K562 (cell line): ENCODE measurements at regions not wholly inside any gene's neighbourhood (a gene's known extent, or its start where the extent isn't known, plus 50 kb on each side); places are given as distances from the start of the nearest gene placed in this dataset.

ENCODE experiments used
- ATAC-seq: fragments of 200-7000 bp; cut with Tn5 transposase; 3 replicates; pipeline ENCODE4 v1.9.1; 2020; ENCODE audit warnings: moderate library complexity
- BruUV-seq: library from RNA; stranded (reverse); fragments of 400-500 nt; replicated peaks from 2 replicates; lab custom pipeline; 2021; lab: Mats Ljungman, UMichigan
- CTCF ChIA-PET: fragments of 300-600 bp; formaldehyde crosslinking; extraction: SDS; loops from one replicate; lab custom pipeline; 2021; ENCODE audit warnings: low intra/inter-chr PET ratio; lab: Yijun Ruan, JAX
- POLR2A ChIA-PET: fragments of 300-600, 350-650 bp; sonication (Branson Sonifier 250); formaldehyde crosslinking; extraction: SDS; loops from one replicate; lab custom pipeline; 2021; ENCODE audit warnings: antibody characterized with exemption, inconsistent platforms; lab: Yijun Ruan, JAX
- DNase-seq, 4 experiments: peaks; one replicate each; pipeline versions ENCODE4 v3.0.0 to v3.0.0-alpha.2; 2011 to 2018; ENCODE audit warnings: low spot score in 3 of 4, mixed read lengths in 3 of 4; ENCODE audit errors: extremely low read depth in 1 of 4
- FAIRE-seq: peaks from 2 replicates; lab custom pipeline; 2011; peaks lifted over from hg19 to GRCh38; lab: Jason Lieb, UNC
- H2AFZ ChIP-seq: 2 replicates; pipeline ENCODE4 v1.6.0; 2011; ENCODE audit warnings: low read depth, low read length, control low read depth, inconsistent platforms
- H3K27ac ChIP-seq: fragments of 200-600 bp; 3 replicates; pipeline ENCODE4 v1.8.0; 2011; ENCODE audit warnings: low read depth, mild to moderate bottlenecking, control low read depth, inconsistent platforms, low read length, moderate library complexity, mixed read lengths; ENCODE audit errors: extremely low read depth
- H3K27me3 ChIP-seq, 2 experiments: fragments of 300-600 bp in 1 of 2; 2 replicates in 1 of 2; 3 replicates in 1 of 2; pipeline versions ENCODE4 v1.6.0 to v1.8.0; 2011; ENCODE audit warnings: inconsistent platforms in 2 of 2, low read length in 2 of 2, mild to moderate bottlenecking in 1 of 2, mixed read lengths in 1 of 2, moderate library complexity in 1 of 2; ENCODE audit not compliant: control insufficient read depth in 2 of 2, insufficient read depth in 2 of 2
- H3K36me3 ChIP-seq: fragments of 300-600 bp; 3 replicates; pipeline ENCODE4 v1.8.0; 2011; ENCODE audit warnings: mild to moderate bottlenecking, low read length, inconsistent platforms; ENCODE audit not compliant: control insufficient read depth, insufficient read depth
- H3K4me1 ChIP-seq, 2 experiments: fragments of 200-600 bp in 1 of 2; replicated peaks in 1 of 2; 2 replicates in 1 of 2; 3 replicates in 1 of 2; pipeline versions ENCODE4 v1.5.1 to v1.8.0; 2011; ENCODE audit warnings: inconsistent platforms in 2 of 2, low read length in 2 of 2, mild to moderate bottlenecking in 1 of 2, mixed read lengths in 1 of 2, moderate library complexity in 1 of 2; ENCODE audit not compliant: control insufficient read depth in 2 of 2, insufficient read depth in 2 of 2
- H3K4me2 ChIP-seq: 2 replicates; pipeline ENCODE4 v1.6.1; 2011; ENCODE audit warnings: low read length, control low read depth, inconsistent platforms, mixed read lengths; ENCODE audit not compliant: insufficient read depth
- H3K4me3 ChIP-seq: fragments of 200-600 bp; sonication (generic), shearing (Covaris generic); 2 replicates; pipeline ENCODE4 v1.5.1; 2016; ENCODE audit warnings: control low read depth, inconsistent platforms
- H3K79me2 ChIP-seq: fragments of 200-600 bp; 3 replicates; pipeline ENCODE4 v1.8.0; 2011; ENCODE audit warnings: low read length, inconsistent platforms; ENCODE audit not compliant: control insufficient read depth, insufficient read depth
- H3K9ac ChIP-seq, 2 experiments: 2 replicates each; pipeline versions ENCODE4 v1.6.0 to v1.6.1; 2011; ENCODE audit warnings: low read depth in 2 of 2, low read length in 2 of 2, control low read depth in 1 of 2, inconsistent platforms in 1 of 2, mild to moderate bottlenecking in 1 of 2, mixed read lengths in 1 of 2; ENCODE audit not compliant: insufficient read depth in 1 of 2
- H3K9me1 ChIP-seq: one replicate; pipeline ENCODE4 v1.6.0; 2011; ENCODE audit warnings: inconsistent platforms, mild to moderate bottlenecking, low read length, moderate library complexity; ENCODE audit not compliant: control insufficient read depth, insufficient read depth
- H3K9me3 ChIP-seq: replicated peaks from 2 replicates; pipeline ENCODE4 v1.5.1; 2011; ENCODE audit warnings: low read depth, low read length, inconsistent platforms; ENCODE audit not compliant: control insufficient read depth, insufficient read depth
- H4K20me1 ChIP-seq: replicated peaks from 2 replicates; pipeline ENCODE4 v1.6.1; 2011; ENCODE audit warnings: low read length, inconsistent platforms, mixed read lengths; ENCODE audit not compliant: control insufficient read depth, insufficient read depth
- BRD9 ChIP-seq: fragments of 450-650 bp; IDR thresholded peaks from 2 replicates; pipeline ENCODE4 v1.6.1; 2018; ENCODE audit warnings: low read depth; ENCODE audit not compliant: partially characterized antibody
- NCOA2 ChIP-seq, 2 experiments: fragments of 450-650 bp; IDR thresholded peaks; 2 replicates each; pipeline ENCODE4 v1.6.1; 2018; ENCODE audit warnings: mild to moderate bottlenecking in 2 of 2, moderate library complexity in 1 of 2; ENCODE audit not compliant: partially characterized antibody in 2 of 2
- STAT5A ChIP-seq: IDR thresholded peaks from 2 replicates; pipeline ENCODE4 v1.6.1; 2012; ENCODE audit warnings: low read length, inconsistent platforms, borderline replicate concordance
- WGBS: fragments of 100-300 bp; shearing (Covaris generic); methylation state at CpG from one replicate; pipeline ENCODE4 v1.1.6; 2016; ENCODE audit warnings: low coverage, mixed read lengths; ENCODE audit not compliant: insufficient coverage; ENCODE audit errors: missing lambda C conversion rate; 5-methylcytosine and 5-hydroxymethylcytosine counted together
- in situ Hi-C: fragments of 300-500 bp; cut with MboI; formaldehyde crosslinking; loops from 4 replicates; pipeline ENCODE4 v1.15.0; 2018; ENCODE audit warnings: inconsistent platforms, mixed read lengths
- intact Hi-C: fragments of 100-400 bp; cut with micrococcal nuclease; formaldehyde crosslinking; loops from 2 replicates; pipeline ENCODE4 v1.14.2; 2022
- TF ChIP-seq, protein P1 (sequence below): fragments of 250-450 bp; sonication (Bioruptor Pico); IDR thresholded peaks from 2 replicates; pipeline ENCODE4 v1.4.0; 2020; ENCODE audit warnings: mild to moderate bottlenecking, moderate library complexity
- TF ChIP-seq, protein P2 (sequence below): conservative IDR thresholded peaks from 2 replicates; pipeline ENCODE4 v1.6.1; 2011; ENCODE audit warnings: low read depth, mild to moderate bottlenecking, low read length; ENCODE audit not compliant: control insufficient read depth
- TF ChIP-seq, protein P3 (sequence below): IDR thresholded peaks from 3 replicates; pipeline ENCODE4 v1.6.1; 2011; ENCODE audit warnings: borderline replicate concordance, mild to moderate bottlenecking, moderate library complexity; ENCODE audit not compliant: insufficient read length; ENCODE audit errors: extremely low read depth

DNA sequence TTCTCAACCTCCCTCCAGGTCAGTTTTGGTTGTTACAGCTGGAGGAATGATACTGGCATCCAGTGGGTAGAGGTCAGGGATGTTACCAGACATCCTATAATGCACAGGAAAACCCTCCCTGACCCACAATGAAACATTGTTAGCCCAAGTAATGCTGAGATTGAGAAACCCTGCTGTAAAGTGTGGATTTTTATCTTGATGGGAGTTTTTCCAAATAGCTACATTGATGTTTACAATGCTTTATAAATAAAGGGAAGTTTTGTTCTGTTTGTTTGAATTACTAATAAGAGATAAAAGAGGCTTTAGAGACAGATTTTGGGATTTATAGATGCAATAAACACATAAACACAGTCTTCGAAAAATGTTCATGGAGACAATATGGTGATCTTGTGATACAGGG, 194.0 kb upstream of the NUDT6 start:
- Histone ChIP-seq H2AFZ (no peak overlapping the region), H4K20me1 (no peaks in the 10 kb centered on the region), H3K27ac (no peak overlapping the region), H3K9me3 (no peaks in the 10 kb centered on the region), H3K4me3 (no peak overlapping the region), H3K27me3 (no peaks in the 10 kb centered on the region), H3K4me1 (peaks cover 0 to 4% of the 10 kb centered on the region in 2 experiments; a peak in 1 of 5 replicates), H3K9ac (no peak overlapping the region), H3K36me3 (peaks cover 8% of the 10 kb centered on the region), H3K4me2 (no peak overlapping the region), H3K9me1 (no peaks in the 10 kb centered on the region), H3K79me2 (no peaks in the 10 kb centered on the region)
- ChIA-PET POLR2A (no interaction called here), CTCF (no interaction called here)
- in situ Hi-C loops (no loop called here), intact Hi-C loops (no loop called here)
- no peak for DNase-seq
- TF ChIP-seq, protein P1, sequence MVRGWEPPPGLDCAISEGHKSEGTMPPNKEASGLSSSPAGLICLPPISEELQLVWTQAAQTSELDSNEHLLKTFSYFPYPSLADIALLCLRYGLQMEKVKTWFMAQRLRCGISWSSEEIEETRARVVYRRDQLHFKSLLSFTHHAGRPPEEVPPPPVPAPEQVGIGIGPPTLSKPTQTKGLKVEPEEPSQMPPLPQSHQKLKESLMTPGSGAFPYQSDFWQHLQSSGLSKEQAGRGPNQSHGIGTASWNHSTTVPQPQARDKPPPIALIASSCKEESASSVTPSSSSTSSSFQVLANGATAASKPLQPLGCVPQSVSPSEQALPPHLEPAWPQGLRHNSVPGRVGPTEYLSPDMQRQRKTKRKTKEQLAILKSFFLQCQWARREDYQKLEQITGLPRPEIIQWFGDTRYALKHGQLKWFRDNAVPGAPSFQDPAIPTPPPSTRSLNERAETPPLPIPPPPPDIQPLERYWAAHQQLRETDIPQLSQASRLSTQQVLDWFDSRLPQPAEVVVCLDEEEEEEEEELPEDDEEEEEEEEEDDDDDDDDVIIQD = no peak
- TF ChIP-seq BRD9 (no peak), STAT5A (no peak)
- ATAC-seq = no peak
- FAIRE-seq = no peak
- BruUV-seq = no TSS peak
- 100% methylated on average over 1 of the region's 1 CpG for WGBS

DNA sequence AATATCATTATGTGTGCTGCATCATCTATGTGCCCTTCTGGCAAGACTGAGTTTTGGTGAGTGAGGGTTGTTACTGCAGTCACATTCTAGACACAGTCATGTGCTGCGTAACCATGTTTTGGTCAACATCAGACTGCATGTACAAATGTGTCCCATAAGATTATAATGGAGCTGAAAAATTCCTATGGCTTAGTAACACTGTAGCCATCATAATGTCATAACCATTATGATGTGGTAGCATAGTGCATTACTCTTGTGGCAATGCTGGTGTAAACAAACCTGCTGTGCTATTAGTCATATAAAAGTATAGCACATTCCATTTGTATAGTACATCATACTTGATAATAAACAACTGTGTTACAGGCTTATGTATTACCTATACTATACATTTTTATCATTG, 198.1 kb upstream of the NUDT6 start:
- CTCF ChIA-PET = no interaction called here
- ATAC-seq = no peak
- TF ChIP-seq NCOA2 (IDR thresholded peaks at IDR 0.05; ENCODE audit: partially characterized antibody in 2 of 2) = no peak
- TF ChIP-seq, protein P2, sequence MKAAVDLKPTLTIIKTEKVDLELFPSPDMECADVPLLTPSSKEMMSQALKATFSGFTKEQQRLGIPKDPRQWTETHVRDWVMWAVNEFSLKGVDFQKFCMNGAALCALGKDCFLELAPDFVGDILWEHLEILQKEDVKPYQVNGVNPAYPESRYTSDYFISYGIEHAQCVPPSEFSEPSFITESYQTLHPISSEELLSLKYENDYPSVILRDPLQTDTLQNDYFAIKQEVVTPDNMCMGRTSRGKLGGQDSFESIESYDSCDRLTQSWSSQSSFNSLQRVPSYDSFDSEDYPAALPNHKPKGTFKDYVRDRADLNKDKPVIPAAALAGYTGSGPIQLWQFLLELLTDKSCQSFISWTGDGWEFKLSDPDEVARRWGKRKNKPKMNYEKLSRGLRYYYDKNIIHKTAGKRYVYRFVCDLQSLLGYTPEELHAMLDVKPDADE = no peak
- TF ChIP-seq, protein P3, sequence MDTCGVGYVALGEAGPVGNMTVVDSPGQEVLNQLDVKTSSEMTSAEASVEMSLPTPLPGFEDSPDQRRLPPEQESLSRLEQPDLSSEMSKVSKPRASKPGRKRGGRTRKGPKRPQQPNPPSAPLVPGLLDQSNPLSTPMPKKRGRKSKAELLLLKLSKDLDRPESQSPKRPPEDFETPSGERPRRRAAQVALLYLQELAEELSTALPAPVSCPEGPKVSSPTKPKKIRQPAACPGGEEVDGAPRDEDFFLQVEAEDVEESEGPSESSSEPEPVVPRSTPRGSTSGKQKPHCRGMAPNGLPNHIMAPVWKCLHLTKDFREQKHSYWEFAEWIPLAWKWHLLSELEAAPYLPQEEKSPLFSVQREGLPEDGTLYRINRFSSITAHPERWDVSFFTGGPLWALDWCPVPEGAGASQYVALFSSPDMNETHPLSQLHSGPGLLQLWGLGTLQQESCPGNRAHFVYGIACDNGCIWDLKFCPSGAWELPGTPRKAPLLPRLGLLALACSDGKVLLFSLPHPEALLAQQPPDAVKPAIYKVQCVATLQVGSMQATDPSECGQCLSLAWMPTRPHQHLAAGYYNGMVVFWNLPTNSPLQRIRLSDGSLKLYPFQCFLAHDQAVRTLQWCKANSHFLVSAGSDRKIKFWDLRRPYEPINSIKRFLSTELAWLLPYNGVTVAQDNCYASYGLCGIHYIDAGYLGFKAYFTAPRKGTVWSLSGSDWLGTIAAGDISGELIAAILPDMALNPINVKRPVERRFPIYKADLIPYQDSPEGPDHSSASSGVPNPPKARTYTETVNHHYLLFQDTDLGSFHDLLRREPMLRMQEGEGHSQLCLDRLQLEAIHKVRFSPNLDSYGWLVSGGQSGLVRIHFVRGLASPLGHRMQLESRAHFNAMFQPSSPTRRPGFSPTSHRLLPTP = no peak

More for the DNA sequence above, 198.1 kb upstream of the NUDT6 start:
- Histone ChIP-seq H3K9ac (no peak overlapping the region), H3K79me2 (no peaks in the 10 kb centered on the region), H3K9me1 (no peaks in the 10 kb centered on the region), H3K27me3 (no peaks in the 10 kb centered on the region), H3K4me2 (no peak overlapping the region), H3K9me3 (no peaks in the 10 kb centered on the region), H2AFZ (no peak overlapping the region), H3K36me3 (peaks cover 8% of the 10 kb centered on the region), H4K20me1 (no peaks in the 10 kb centered on the region), H3K27ac (no peak overlapping the region), H3K4me3 (no peak overlapping the region), H3K4me1 (peaks cover 0 to 1% of the 10 kb centered on the region in 2 experiments; a peak in 1 of 5 replicates)
- in situ Hi-C loops = no loop called here
- 100% methylated on average over 1 of the region's 1 CpG for WGBS
- DNase-seq (no peak), FAIRE-seq (no peak)
- intact Hi-C loops = no loop called here
- BruUV-seq = no TSS peak
- POLR2A ChIA-PET = interaction anchor here (0.7 kb wide), 1 partner anchor 39 kb away, joined by 3 read pairs; no protein-coding TSS in a partner anchor
